ENCODE measurements at regions not wholly inside any gene's neighbourhood (a gene's known extent, or its start where the extent isn't known, plus 50 kb on each side); places are given as distances from the start of the nearest gene placed in this dataset.

GRCh38 chr11:95554911-95555310 lies 234.7 kb downstream of the FAM76B start:
- H3K4me1 ChIP-seq (ENCODE audit: control insufficient read depth in 1 of 2, insufficient read depth in 1 of 2, low read depth in 1 of 2, low read length in 1 of 2), result no peaks in the 10 kb centered on the region
- TF ChIP-seq CTCF (IDR thresholded peaks at IDR 0.05), result no peak
- no peaks in the 10 kb centered on the region for H3K36me3 ChIP-seq
- no peaks in the 10 kb centered on the region for H3K9me3 ChIP-seq
- no peaks in the 10 kb centered on the region for H3K27me3 ChIP-seq
- H3K4me3 ChIP-seq (ENCODE audit: low read depth in 1 of 2, low read length in 1 of 2), result no peak overlapping the region
- H3K27ac ChIP-seq, result no peak overlapping the region

GRCh38 chr11:95549301-95549700 lies 240.3 kb downstream of the FAM76B start:
- TF ChIP-seq CTCF (IDR thresholded peaks at IDR 0.05), result no peak
- no peak overlapping the region for H3K27ac ChIP-seq

DNA sequence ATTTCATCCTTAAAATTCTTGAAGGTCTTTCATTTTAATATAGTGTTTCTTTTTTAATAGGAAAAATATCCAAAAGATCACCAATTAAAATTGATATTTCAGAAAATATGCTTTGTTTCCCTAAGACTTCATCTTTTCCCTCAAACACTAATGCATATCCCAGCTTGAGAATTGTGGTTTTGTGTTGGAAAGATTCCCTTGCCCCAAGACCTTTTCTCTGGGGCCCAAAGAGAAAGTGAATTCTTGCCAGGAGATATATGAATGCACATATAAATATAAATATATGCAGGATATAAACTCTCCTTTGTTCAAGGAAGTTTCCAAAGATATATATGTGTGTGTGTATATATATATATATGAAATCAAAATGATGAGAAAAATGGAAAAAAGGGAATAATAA lies 241.2 kb downstream of the FAM76B start:
- no peaks in the 10 kb centered on the region for H3K9me3 ChIP-seq
- H3K27me3 ChIP-seq, result no peaks in the 10 kb centered on the region
- H3K4me3 ChIP-seq (ENCODE audit: low read depth in 1 of 2, low read length in 1 of 2), result no peak overlapping the region
- H3K4me1 ChIP-seq (ENCODE audit: control insufficient read depth in 1 of 2, insufficient read depth in 1 of 2, low read depth in 1 of 2, low read length in 1 of 2), result no peaks in the 10 kb centered on the region
- TF ChIP-seq CTCF (IDR thresholded peaks at IDR 0.05), result no peak
- no peak overlapping the region for H3K27ac ChIP-seq
- no peaks in the 10 kb centered on the region for H3K36me3 ChIP-seq

More at GRCh38 chr11:95549301-95549700, 240.3 kb downstream of the FAM76B start:
- H3K4me3 ChIP-seq (ENCODE audit: low read depth in 1 of 2, low read length in 1 of 2), result no peak overlapping the region
- no peaks in the 10 kb centered on the region for H3K27me3 ChIP-seq
- no peaks in the 10 kb centered on the region for H3K4me1 ChIP-seq (ENCODE audit: control insufficient read depth in 1 of 2, insufficient read depth in 1 of 2, low read depth in 1 of 2, low read length in 1 of 2)
- no peaks in the 10 kb centered on the region for H3K36me3 ChIP-seq
- H3K9me3 ChIP-seq, result no peaks in the 10 kb centered on the region

DNA sequence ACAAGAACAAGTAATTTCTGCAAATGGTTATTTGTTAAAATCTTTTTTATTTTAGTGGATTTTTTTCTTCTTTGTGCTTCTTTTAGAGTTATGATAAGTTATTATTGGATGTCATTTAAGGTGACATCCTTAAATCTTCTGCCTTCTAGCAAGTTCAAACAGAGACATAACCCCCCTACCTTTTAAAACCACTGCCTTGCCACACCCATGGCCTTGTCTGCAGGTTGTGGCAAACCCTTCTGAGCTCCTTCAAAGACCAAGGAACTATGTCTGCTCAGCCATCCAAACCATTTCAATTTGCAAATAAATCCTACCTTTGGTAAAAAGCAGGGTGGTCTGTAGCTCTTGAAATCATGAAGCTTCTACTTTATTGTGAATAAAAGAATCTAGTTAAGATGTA lies 241.6 kb downstream of the FAM76B start:
- Histone ChIP-seq H3K27ac (no peak overlapping the region), H3K36me3 (no peaks in the 10 kb centered on the region), H3K9me3 (no peaks in the 10 kb centered on the region), H3K27me3 (no peaks in the 10 kb centered on the region), H3K4me1 (ENCODE audit: control insufficient read depth in 1 of 2, insufficient read depth in 1 of 2, low read depth in 1 of 2, low read length in 1 of 2) (no peaks in the 10 kb centered on the region), H3K4me3 (ENCODE audit: low read depth in 1 of 2, low read length in 1 of 2) (no peak overlapping the region)
- no peak for TF ChIP-seq CTCF (IDR thresholded peaks at IDR 0.05)

GRCh38 chr11:95547186-95547585 lies 242.4 kb downstream of the FAM76B start:
- no peak overlapping the region for H3K4me3 ChIP-seq (ENCODE audit: low read depth in 1 of 2, low read length in 1 of 2)
- no peaks in the 10 kb centered on the region for H3K9me3 ChIP-seq
- TF ChIP-seq CTCF (IDR thresholded peaks at IDR 0.05), result no peak
- no peak overlapping the region for H3K27ac ChIP-seq
- H3K36me3 ChIP-seq, result no peaks in the 10 kb centered on the region
- no peaks in the 10 kb centered on the region for H3K27me3 ChIP-seq
- H3K4me1 ChIP-seq (ENCODE audit: control insufficient read depth in 1 of 2, insufficient read depth in 1 of 2, low read depth in 1 of 2, low read length in 1 of 2), result no peaks in the 10 kb centered on the region
